ENCODE measurements at regions not wholly inside any gene's neighbourhood (a gene's known extent, or its start where the extent isn't known, plus 50 kb on each side); places are given as distances from the start of the nearest gene placed in this dataset.
"Not testable (repeated sequence)": the region's sequence is repeated elsewhere in the genome, so short reads cannot be mapped to it uniquely, and the experiment has no call there.

DNA sequence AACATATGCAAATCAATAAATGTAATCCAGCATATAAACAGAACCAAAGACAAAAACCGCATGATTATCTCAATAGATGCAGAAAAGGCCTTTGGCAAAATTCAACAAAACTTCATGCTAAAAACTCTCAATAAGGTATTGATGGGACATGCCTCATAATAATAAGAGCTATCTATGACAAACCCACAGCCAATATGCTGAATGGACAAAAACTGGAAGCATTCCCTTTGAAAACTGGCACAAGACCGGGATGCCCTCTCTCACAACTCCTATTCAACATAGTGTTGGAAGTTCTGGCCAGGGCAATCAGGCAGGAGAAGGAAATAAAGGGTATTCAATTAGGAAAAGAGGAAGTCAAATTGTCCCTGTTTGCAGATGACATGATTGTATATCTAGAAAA lies 2148.1 kb upstream of the DEFB115 start:
- not testable (repeated sequence) for H3K4me1 ChIP-seq; H3K36me3 ChIP-seq; DNase-seq; H3K27me3 ChIP-seq; H3K4me3 ChIP-seq (ENCODE audit: low read depth, low read length); H3K9me3 ChIP-seq

DNA sequence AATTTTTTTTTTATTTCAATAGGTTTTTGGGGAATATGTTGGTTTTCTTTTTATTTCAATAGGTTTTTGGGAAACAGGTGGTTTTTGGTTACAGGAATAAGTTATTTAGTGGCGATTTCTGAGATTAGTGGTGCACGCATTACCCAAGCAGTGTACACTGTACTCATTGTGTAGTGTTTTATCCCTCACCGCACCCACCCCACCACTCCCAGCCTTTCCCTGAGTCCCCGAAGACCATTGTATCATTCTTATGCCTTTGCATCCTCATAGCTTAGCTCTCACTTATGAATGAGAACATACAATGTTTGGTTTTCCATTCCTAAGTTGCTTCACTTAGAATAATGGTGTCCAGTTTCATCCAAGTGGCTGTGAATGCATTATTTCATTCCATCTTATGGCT lies 2142.4 kb upstream of the DEFB115 start:
- H3K4me1 ChIP-seq, H3K9me3 ChIP-seq, H3K36me3 ChIP-seq: not testable (repeated sequence)

DNA sequence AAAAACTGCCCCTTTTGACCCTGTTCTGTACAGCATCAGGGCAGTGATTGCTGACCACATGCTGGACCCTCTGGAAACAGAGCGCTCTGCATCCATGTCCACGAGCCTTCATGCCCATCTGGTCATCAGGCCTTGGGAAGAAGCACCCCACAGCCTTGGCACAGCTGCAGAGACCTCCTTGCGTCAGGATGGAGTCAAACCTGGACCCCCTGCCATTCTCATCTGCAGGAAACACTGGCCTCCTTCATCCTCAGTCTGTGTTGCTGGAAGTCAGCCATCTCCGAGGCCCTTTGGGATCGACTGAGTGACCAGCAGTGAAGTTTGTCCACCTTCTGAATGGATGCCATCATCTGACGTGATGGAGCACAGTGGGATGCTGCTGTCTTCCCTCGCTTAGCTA lies 2138.3 kb upstream of the DEFB115 start:
- Histone ChIP-seq H3K36me3 (no peaks in the 10 kb centered on the region), H3K4me3 (ENCODE audit: low read depth, low read length) (no peak overlapping the region), H3K27me3 (no peaks in the 10 kb centered on the region), H3K9me3 (no peaks in the 10 kb centered on the region), H3K4me1 (no peaks in the 10 kb centered on the region)
- no peak for DNase-seq
- TF ChIP-seq, protein P1, sequence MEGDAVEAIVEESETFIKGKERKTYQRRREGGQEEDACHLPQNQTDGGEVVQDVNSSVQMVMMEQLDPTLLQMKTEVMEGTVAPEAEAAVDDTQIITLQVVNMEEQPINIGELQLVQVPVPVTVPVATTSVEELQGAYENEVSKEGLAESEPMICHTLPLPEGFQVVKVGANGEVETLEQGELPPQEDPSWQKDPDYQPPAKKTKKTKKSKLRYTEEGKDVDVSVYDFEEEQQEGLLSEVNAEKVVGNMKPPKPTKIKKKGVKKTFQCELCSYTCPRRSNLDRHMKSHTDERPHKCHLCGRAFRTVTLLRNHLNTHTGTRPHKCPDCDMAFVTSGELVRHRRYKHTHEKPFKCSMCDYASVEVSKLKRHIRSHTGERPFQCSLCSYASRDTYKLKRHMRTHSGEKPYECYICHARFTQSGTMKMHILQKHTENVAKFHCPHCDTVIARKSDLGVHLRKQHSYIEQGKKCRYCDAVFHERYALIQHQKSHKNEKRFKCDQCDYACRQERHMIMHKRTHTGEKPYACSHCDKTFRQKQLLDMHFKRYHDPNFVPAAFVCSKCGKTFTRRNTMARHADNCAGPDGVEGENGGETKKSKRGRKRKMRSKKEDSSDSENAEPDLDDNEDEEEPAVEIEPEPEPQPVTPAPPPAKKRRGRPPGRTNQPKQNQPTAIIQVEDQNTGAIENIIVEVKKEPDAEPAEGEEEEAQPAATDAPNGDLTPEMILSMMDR (IDR thresholded peaks at IDR 0.05; ENCODE audit: low read depth, low read length): no peak

More for the DNA sequence above, 2142.4 kb upstream of the DEFB115 start:
- H3K4me3 ChIP-seq (ENCODE audit: low read depth, low read length); H3K27me3 ChIP-seq; DNase-seq: not testable (repeated sequence)

DNA sequence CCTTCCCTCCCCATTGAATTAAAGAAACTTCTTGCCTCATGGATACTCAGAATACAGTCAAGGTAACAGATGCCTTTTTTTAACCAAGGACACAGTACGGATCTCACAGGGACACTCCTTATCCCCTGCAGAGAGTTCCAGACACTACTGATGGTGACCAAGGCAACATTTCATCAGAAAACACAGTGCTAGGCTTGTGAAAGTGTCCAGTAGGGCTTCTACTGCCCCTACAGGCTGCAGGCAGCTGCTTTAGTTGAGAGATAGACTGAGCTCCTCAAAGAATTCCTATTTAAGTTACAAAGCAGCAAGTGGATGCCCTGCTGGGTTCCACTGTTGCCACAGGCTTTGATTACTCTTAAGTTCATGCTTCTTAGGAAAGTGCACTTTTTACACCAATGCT lies 2137.8 kb upstream of the DEFB115 start:
- not testable (repeated sequence) for H3K4me1 ChIP-seq; H3K36me3 ChIP-seq; H3K27me3 ChIP-seq; DNase-seq; H3K4me3 ChIP-seq (ENCODE audit: low read depth, low read length); H3K9me3 ChIP-seq

DNA sequence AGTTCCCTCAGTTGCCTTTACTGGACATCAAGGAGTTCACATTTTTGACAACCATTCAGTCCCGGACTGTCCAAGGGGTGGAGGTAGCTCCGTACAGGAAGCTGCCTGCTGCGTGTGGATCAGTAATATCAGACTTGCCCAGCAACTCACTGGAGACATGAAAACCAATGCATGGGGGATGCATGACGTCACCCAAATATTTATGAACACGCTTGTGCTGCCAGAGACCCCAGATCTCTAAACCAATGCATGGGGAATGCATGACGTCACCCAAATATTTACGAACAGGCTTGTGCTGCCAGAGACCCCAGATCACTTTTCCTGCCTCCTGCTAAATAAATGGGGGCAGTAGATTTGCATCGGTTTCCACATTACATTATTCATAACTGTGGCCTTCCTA lies 2137.4 kb upstream of the DEFB115 start:
- H3K9me3 ChIP-seq; H3K27me3 ChIP-seq; H3K4me3 ChIP-seq (ENCODE audit: low read depth, low read length); DNase-seq; H3K36me3 ChIP-seq; H3K4me1 ChIP-seq: not testable (repeated sequence)

DNA sequence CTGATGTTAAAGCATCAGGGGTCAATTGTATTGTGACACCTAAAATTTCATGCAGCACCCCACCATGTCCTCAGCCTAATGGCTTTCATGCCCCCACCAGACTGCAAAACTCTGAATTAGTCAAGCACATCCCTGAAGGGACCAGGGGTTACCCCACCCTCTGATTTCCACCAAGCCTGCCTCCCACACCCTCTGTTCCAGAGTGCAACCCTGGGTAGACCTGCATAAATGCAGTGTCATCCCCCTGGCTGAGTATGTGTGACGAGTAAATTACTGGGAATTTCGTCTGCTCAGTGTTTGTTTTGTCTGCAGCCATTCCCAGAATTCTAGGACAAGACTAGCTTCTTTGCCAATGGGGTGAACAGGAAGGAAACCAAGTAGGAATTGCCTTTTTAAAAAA lies 2136.9 kb upstream of the DEFB115 start:
- H3K36me3 ChIP-seq; DNase-seq; H3K9me3 ChIP-seq; H3K4me1 ChIP-seq; H3K4me3 ChIP-seq (ENCODE audit: low read depth, low read length); H3K27me3 ChIP-seq: not testable (repeated sequence)

DNA sequence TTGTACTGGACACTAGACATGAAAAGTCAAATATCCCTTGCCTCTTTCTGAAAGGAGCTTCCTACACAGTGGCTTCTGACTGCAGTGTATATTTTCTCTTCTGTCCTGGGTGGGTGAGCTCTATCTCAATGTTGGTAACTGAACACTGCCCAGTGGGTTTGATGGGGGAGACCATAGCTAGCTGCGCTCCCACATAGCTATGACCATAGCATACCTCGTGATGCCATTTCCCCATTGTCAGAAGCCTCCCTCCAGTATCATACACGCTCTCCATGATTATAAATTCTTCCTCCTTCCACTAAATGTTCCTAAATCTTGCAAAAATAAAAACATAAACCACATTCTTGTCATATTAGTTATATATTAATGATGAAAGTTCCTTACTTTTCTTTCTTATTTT lies 2134.7 kb upstream of the DEFB115 start:
- not testable (repeated sequence) for H3K4me1 ChIP-seq; DNase-seq; H3K27me3 ChIP-seq; H3K4me3 ChIP-seq (ENCODE audit: low read depth, low read length); H3K9me3 ChIP-seq; H3K36me3 ChIP-seq

DNA sequence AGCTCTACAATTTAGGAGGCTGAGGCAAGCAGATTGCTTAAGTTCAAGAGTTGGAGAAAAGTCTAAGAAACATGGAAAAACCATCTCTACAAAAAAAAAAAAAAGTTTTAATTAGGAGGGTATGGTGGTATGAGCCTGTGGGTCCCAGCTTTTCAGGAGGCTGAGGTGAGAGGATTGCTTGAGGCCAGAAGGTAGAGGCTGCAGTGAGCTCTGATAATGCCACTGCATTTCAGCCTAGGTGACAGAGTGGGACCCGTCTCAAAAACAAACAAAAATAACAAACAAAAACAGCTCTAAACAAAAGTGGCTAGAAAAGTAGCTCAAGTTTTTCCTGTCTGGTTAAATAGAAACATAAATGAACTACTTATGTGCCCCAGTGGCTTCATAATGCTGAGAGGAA lies 2133.6 kb upstream of the DEFB115 start:
- no peaks in the 10 kb centered on the region for H3K4me1 ChIP-seq
- no peaks in the 10 kb centered on the region for H3K36me3 ChIP-seq
- DNase-seq: no peak
- TF ChIP-seq, protein P1 (IDR thresholded peaks at IDR 0.05; ENCODE audit: low read depth, low read length): no peak
- no peaks in the 10 kb centered on the region for H3K27me3 ChIP-seq
- no peaks in the 10 kb centered on the region for H3K9me3 ChIP-seq
- H3K4me3 ChIP-seq (ENCODE audit: low read depth, low read length): no peak overlapping the region
